ENCODE measurements at regions not wholly inside any gene's neighbourhood (a gene's known extent, or its start where the extent isn't known, plus 50 kb on each side); places are given as distances from the start of the nearest gene placed in this dataset.

GRCh38 chr7:109844362-109844761 is 1246.6 kb upstream of the LRRN3 start:
- ChIA-PET CTCF (ENCODE audit: low intra/inter-chr PET ratio, low total read pairs) (interaction anchor here (1.2 to 1.3 kb wide), 2 partner anchors 598 to 1892 kb away, joined by 4 read pairs; no protein-coding TSS in a partner anchor), POLR2A (no interaction called here)
- TF ChIP-seq, protein P1, sequence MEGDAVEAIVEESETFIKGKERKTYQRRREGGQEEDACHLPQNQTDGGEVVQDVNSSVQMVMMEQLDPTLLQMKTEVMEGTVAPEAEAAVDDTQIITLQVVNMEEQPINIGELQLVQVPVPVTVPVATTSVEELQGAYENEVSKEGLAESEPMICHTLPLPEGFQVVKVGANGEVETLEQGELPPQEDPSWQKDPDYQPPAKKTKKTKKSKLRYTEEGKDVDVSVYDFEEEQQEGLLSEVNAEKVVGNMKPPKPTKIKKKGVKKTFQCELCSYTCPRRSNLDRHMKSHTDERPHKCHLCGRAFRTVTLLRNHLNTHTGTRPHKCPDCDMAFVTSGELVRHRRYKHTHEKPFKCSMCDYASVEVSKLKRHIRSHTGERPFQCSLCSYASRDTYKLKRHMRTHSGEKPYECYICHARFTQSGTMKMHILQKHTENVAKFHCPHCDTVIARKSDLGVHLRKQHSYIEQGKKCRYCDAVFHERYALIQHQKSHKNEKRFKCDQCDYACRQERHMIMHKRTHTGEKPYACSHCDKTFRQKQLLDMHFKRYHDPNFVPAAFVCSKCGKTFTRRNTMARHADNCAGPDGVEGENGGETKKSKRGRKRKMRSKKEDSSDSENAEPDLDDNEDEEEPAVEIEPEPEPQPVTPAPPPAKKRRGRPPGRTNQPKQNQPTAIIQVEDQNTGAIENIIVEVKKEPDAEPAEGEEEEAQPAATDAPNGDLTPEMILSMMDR (CRISPR knock-in tag; IDR thresholded peaks at IDR 0.05) = peak; percentile 46
- TF ChIP-seq ZFY (CRISPR knock-in tag; IDR thresholded peaks at IDR 0.05) (no peak), MTF1 (CRISPR knock-in tag; IDR thresholded peaks at IDR 0.05) (no peak), ZNF724P (CRISPR knock-in tag; IDR thresholded peaks at IDR 0.05; ENCODE audit: borderline replicate concordance) (no peak), ZNF784 (CRISPR knock-in tag; IDR thresholded peaks at IDR 0.05; ENCODE audit: borderline replicate concordance) (no peak), CENPX (CRISPR knock-in tag; IDR thresholded peaks at IDR 0.05) (no peak), SMC3 (IDR thresholded peaks at IDR 0.05; ENCODE audit: low read length) (peak; percentile 48; the same call in 1 of the 2 replicates), KDM6A (CRISPR knock-in tag; IDR thresholded peaks at IDR 0.05; ENCODE audit: low read depth) (no peak), PLRG1 (conservative IDR thresholded peaks at IDR 0.05) (no peak), STAG1 (CRISPR knock-in tag; IDR thresholded peaks at IDR 0.05) (peak; percentile 56), GTF3A (CRISPR knock-in tag; conservative IDR thresholded peaks at IDR 0.05) (no peak), ISL2 (CRISPR knock-in tag; IDR thresholded peaks at IDR 0.05) (no peak), ZNF160 (CRISPR knock-in tag; IDR thresholded peaks at IDR 0.05) (no peak), ARNT (IDR thresholded peaks at IDR 0.05) (no peak)
- Histone ChIP-seq H3K27me3 (ENCODE audit: control insufficient read depth in 1 of 2, insufficient read depth in 2 of 2, low read length in 2 of 2) (no peaks in the 10 kb centered on the region), H3K9me3 (ENCODE audit: low read length) (no peaks in the 10 kb centered on the region), H3K79me2 (ENCODE audit: insufficient read depth, low read length) (no peaks in the 10 kb centered on the region), H4K20me1 (ENCODE audit: insufficient read depth, low read length) (no peaks in the 10 kb centered on the region), H3K27ac (ENCODE audit: extremely low read length, insufficient read depth, low read length) (no peak overlapping the region), H3K36me3 (replicated peaks in 1 of 2; ENCODE audit: control insufficient read depth in 1 of 2, insufficient read depth in 2 of 2, low read length in 2 of 2) (no peaks in the 10 kb centered on the region), H3K4me2 (ENCODE audit: low read depth, low read length) (no peak overlapping the region), H3K9ac (ENCODE audit: insufficient read depth, low read depth, low read length) (no peak overlapping the region), H2AFZ (ENCODE audit: low read length) (no peak overlapping the region), H3K4me3 (replicated peaks in 1 of 3; ENCODE audit: insufficient read depth in 1 of 3, low read depth in 2 of 3, low read length in 3 of 3) (no peak overlapping the region), H3K4me1 (ENCODE audit: insufficient read depth, low read length) (no peaks in the 10 kb centered on the region)
- ATAC-seq = no peak
- BruUV-seq (replicated peaks) = no TSS peak
- peak; percentile 5 for DNase-seq (ENCODE audit: low spot score)
- in situ Hi-C loops (cut with HindIII; ENCODE audit: extremely low pct_ligation_motif_present, low pct_unique_long_range_greater_than_20kb) (loop anchor here (25.0 kb wide), 1 partner anchor 593 kb away; no protein-coding TSS in a partner anchor), intact Hi-C loops (cut with micrococcal nuclease; ENCODE audit: unreplicated experiment) (loop anchor here (1.0 to 5.0 kb wide), 3 partner anchors 358 to 1893 kb away; no protein-coding TSS in a partner anchor)
- FAIRE-seq = no peak
